ENCODE measurements at regions not wholly inside any gene's neighbourhood (a gene's known extent, or its start where the extent isn't known, plus 50 kb on each side); places are given as distances from the start of the nearest gene placed in this dataset.

DNA sequence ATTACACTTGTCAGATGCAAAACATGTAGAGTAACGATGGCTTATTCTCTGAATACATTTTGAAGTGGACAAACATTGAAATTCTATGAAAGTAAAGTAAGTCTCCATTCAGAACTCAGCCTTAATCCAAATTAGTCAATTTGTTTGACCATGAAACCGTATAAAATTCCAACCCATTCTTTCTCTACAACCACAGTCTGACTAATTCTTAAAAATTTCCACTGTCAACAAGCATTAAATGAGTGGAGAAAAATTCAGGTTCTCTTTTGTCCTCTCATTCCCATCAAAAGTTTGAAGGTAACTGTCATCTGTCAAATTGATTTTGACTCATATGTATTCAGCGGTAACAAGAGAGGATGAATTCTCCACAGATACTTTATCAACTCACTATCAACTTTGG is 1031.5 kb downstream of the SORCS1 start:
- H4K20me1 ChIP-seq (replicated peaks; ENCODE audit: control insufficient read depth, extremely low read depth, insufficient read depth, low read length) = no peaks in the 10 kb centered on the region
- DNase-seq (ENCODE audit: low read depth, low spot score) = no peak
- no peaks in the 10 kb centered on the region for H3K9me3 ChIP-seq (replicated peaks; ENCODE audit: control insufficient read depth, insufficient read depth, low read length)
- H3K27me3 ChIP-seq (ENCODE audit: control insufficient read depth in 2 of 2, insufficient read depth in 2 of 2, low read length in 2 of 2) = no peaks in the 10 kb centered on the region
- no peak for TF ChIP-seq EZH2 (IDR thresholded peaks at IDR 0.05; ENCODE audit: borderline replicate concordance, low read depth, low read length, severe bottlenecking)
- no peak for TF ChIP-seq POLR2AphosphoS5 (IDR thresholded peaks at IDR 0.05; ENCODE audit: insufficient read depth, low read depth, low read length)
- no peak for TF ChIP-seq GATA2 (IDR thresholded peaks at IDR 0.05; ENCODE audit: insufficient read depth, insufficient read length, low read depth, low read length)
- TF ChIP-seq, protein P1, sequence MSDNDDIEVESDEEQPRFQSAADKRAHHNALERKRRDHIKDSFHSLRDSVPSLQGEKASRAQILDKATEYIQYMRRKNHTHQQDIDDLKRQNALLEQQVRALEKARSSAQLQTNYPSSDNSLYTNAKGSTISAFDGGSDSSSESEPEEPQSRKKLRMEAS (IDR thresholded peaks at IDR 0.05; ENCODE audit: insufficient read depth, insufficient read length) = no peak
- TF ChIP-seq MYC (IDR thresholded peaks at IDR 0.05; ENCODE audit: low read depth, low read length) = no peak
- TF ChIP-seq, protein P2, sequence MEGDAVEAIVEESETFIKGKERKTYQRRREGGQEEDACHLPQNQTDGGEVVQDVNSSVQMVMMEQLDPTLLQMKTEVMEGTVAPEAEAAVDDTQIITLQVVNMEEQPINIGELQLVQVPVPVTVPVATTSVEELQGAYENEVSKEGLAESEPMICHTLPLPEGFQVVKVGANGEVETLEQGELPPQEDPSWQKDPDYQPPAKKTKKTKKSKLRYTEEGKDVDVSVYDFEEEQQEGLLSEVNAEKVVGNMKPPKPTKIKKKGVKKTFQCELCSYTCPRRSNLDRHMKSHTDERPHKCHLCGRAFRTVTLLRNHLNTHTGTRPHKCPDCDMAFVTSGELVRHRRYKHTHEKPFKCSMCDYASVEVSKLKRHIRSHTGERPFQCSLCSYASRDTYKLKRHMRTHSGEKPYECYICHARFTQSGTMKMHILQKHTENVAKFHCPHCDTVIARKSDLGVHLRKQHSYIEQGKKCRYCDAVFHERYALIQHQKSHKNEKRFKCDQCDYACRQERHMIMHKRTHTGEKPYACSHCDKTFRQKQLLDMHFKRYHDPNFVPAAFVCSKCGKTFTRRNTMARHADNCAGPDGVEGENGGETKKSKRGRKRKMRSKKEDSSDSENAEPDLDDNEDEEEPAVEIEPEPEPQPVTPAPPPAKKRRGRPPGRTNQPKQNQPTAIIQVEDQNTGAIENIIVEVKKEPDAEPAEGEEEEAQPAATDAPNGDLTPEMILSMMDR (IDR thresholded peaks at IDR 0.05; ENCODE audit: extremely low read depth in 1 of 2, insufficient read depth in 1 of 2, low read depth in 1 of 2, low read length in 2 of 2) = no peak
- no peak for TF ChIP-seq FOS (IDR thresholded peaks at IDR 0.05; ENCODE audit: borderline replicate concordance, insufficient read depth, low read length)
- TF ChIP-seq JUN (IDR thresholded peaks at IDR 0.05; ENCODE audit: borderline replicate concordance, insufficient read depth, insufficient read length, low read depth) = no peak
- no peak for TF ChIP-seq POLR2A (IDR thresholded peaks at IDR 0.05; ENCODE audit: low read depth, low read length)
- H3K4me2 ChIP-seq (ENCODE audit: insufficient read depth, low read length) = no peak overlapping the region
- H3K4me1 ChIP-seq (ENCODE audit: control insufficient read depth, extremely low read depth, insufficient read depth, low read length) = no peaks in the 10 kb centered on the region
- BruUV-seq (replicated peaks) = no TSS peak
- dilution Hi-C loops (cut with MboI; ENCODE audit: extremely low pct_ligation_motif_present, low sequenced_read_pairs) = no loop called here
- no peak overlapping the region for H2AFZ ChIP-seq (ENCODE audit: low read depth, low read length)
- H3K4me3 ChIP-seq (replicated peaks in 1 of 3; ENCODE audit: insufficient read depth in 1 of 3, low read depth in 1 of 3, low read length in 3 of 3) = no peak overlapping the region
- no peak overlapping the region for H3K27ac ChIP-seq (ENCODE audit: insufficient read depth, low read depth, low read length)
- H3K9ac ChIP-seq (replicated peaks; ENCODE audit: extremely low read depth, insufficient read depth, low read length) = no peak overlapping the region
- H3K36me3 ChIP-seq (ENCODE audit: control insufficient read depth in 2 of 2, extremely low read depth in 1 of 2, insufficient read depth in 2 of 2, low read length in 2 of 2) = no peaks in the 10 kb centered on the region
- FAIRE-seq = no peak
- POLR2A ChIA-PET = no interaction called here
- CTCF ChIA-PET = no interaction called here
- intact Hi-C loops (cut with micrococcal nuclease) = no loop called here
- no peaks in the 10 kb centered on the region for H3K79me2 ChIP-seq (ENCODE audit: control insufficient read depth, insufficient read depth, low read length)
- H3K9me1 ChIP-seq (replicated peaks; ENCODE audit: control insufficient read depth, extremely low read depth, insufficient read depth, low read length) = no peaks in the 10 kb centered on the region

Measured in endothelial cell of umbilical vein (primary cell).